Neural cell (in vitro differentiated cells): ENCODE measurements at regions not wholly inside any gene's neighbourhood (a gene's known extent, or its start where the extent isn't known, plus 50 kb on each side); places are given as distances from the start of the nearest gene placed in this dataset.

Experiments
- H2AFZ ChIP-seq: fragments of 200-600, 300-800 bp; sonication (generic), shearing (Covaris generic); 2 replicates; pipeline ENCODE4 v1.6.0; 2014; ENCODE audit warnings: low read depth, mild to moderate bottlenecking, antibody characterized with exemption, low read length, moderate library complexity
- H3F3A ChIP-seq: fragments of 200-600 bp; shearing (Covaris generic); 2 replicates; pipeline ENCODE4 v1.6.1; 2016; ENCODE audit warnings: mild to moderate bottlenecking, moderate library complexity, mixed read lengths, antibody characterized with exemption, low read length; ENCODE audit not compliant: insufficient read depth, poor library complexity, severe bottlenecking
- H3K27ac ChIP-seq: fragments of 200-600, 300-800 bp; sonication (generic), shearing (Covaris generic); 2 replicates; pipeline ENCODE4 v1.5.1; 2014; ENCODE audit warnings: mild to moderate bottlenecking, low read length, moderate library complexity
- H3K27me3 ChIP-seq: fragments of 300-800, 200-600 bp; sonication (generic), shearing (Covaris generic); 2 replicates; pipeline ENCODE4 v1.6.0; 2014; ENCODE audit warnings: mild to moderate bottlenecking, low read depth, low read length, moderate library complexity; ENCODE audit not compliant: insufficient read depth
- H3K36me3 ChIP-seq: fragments of 300-800, 200-600 bp; sonication (generic), shearing (Covaris generic); 2 replicates; pipeline ENCODE4 v1.5.1; 2014; ENCODE audit warnings: mild to moderate bottlenecking, antibody characterized with exemption, low read length, moderate library complexity; ENCODE audit not compliant: insufficient read depth
- H3K4me2 ChIP-seq: fragments of 300-800, 200-600 bp; sonication (generic), shearing (Covaris generic); 2 replicates; pipeline ENCODE4 v1.6.0; 2014; ENCODE audit warnings: mild to moderate bottlenecking, low read length
- H3K4me3 ChIP-seq: fragments of 300-800, 200-600 bp; sonication (generic), shearing (Covaris generic); 2 replicates; pipeline ENCODE4 v1.5.1; 2014; ENCODE audit warnings: mild to moderate bottlenecking, low read length, moderate library complexity
- H3K79me2 ChIP-seq: fragments of 200-600 bp; shearing (Covaris generic); replicated peaks from 2 replicates; pipeline ENCODE4 v1.6.0; 2014; ENCODE audit warnings: mild to moderate bottlenecking, low read length, moderate library complexity; ENCODE audit not compliant: insufficient read depth
- H3K9ac ChIP-seq: fragments of 300-800, 200-600 bp; sonication (generic), shearing (Covaris generic); 2 replicates; pipeline ENCODE4 v1.6.1; 2016; ENCODE audit warnings: mild to moderate bottlenecking, low read length, mixed read lengths
- H3K9me2 ChIP-seq: fragments of 200-600 bp; shearing (Covaris generic); 2 replicates; pipeline ENCODE4 v1.6.1; 2016; ENCODE audit warnings: mild to moderate bottlenecking, low read length, mixed read lengths; ENCODE audit not compliant: insufficient read depth
- H3K9me3 ChIP-seq: fragments of 200-600, 300-800 bp; sonication (generic), shearing (Covaris generic); 2 replicates; pipeline ENCODE4 v1.6.1; 2016; ENCODE audit warnings: mild to moderate bottlenecking, mixed run types, low read length, moderate library complexity, mixed read lengths
- H4K20me1 ChIP-seq: fragments of 200-600 bp; shearing (Covaris generic); 2 replicates; pipeline ENCODE4 v1.6.1; 2016; ENCODE audit warnings: mild to moderate bottlenecking, mixed run types; ENCODE audit not compliant: insufficient read depth
- CTCF ChIP-seq: fragments of 450-650 bp; IDR thresholded peaks from 2 replicates; pipeline ENCODE4 v1.5.1; 2014; ENCODE audit warnings: antibody characterized with exemption, mild to moderate bottlenecking, moderate library complexity; ENCODE audit not compliant: poor library complexity, severe bottlenecking
- EP300 ChIP-seq: fragments of 450-650 bp; conservative IDR thresholded peaks from 2 replicates; pipeline ENCODE4 v1.6.1; 2014; ENCODE audit warnings: antibody characterized with exemption, mild to moderate bottlenecking, moderate library complexity; ENCODE audit not compliant: poor library complexity, severe bottlenecking
- EZH2 ChIP-seq: fragments of 200-600, 300-800 bp; shearing (Covaris generic), sonication (generic); IDR thresholded peaks from 2 replicates; pipeline ENCODE4 v1.6.1; 2014; ENCODE audit warnings: antibody characterized with exemption, low read length, borderline replicate concordance, mild to moderate bottlenecking; ENCODE audit not compliant: insufficient read depth, poor library complexity, severe bottlenecking
- MXI1 ChIP-seq: fragments of 450-650 bp; conservative IDR thresholded peaks from 2 replicates; pipeline ENCODE4 v1.6.1; 2014; ENCODE audit warnings: antibody characterized with exemption, mild to moderate bottlenecking; ENCODE audit not compliant: poor library complexity, severe bottlenecking
- POLR2AphosphoS5 ChIP-seq: IDR thresholded peaks from 2 replicates; pipeline ENCODE4 v1.6.1; 2012
- RAD21 ChIP-seq: fragments of 450-650 bp; conservative IDR thresholded peaks from 2 replicates; pipeline ENCODE4 v1.6.1; 2014; ENCODE audit warnings: antibody characterized with exemption, mild to moderate bottlenecking, moderate library complexity
- SMC3 ChIP-seq: fragments of 450-650 bp; conservative IDR thresholded peaks from 2 replicates; pipeline ENCODE4 v1.6.1; 2014; ENCODE audit warnings: antibody characterized with exemption, mild to moderate bottlenecking, moderate library complexity; ENCODE audit not compliant: poor library complexity
- TAF1 ChIP-seq: IDR thresholded peaks from 2 replicates; pipeline ENCODE4 v1.6.1; 2012; ENCODE audit warnings: low read depth
- TF ChIP-seq, protein P1 (sequence below): IDR thresholded peaks from 2 replicates; pipeline ENCODE4 v1.6.1; 2012; ENCODE audit warnings: borderline replicate concordance

DNA sequence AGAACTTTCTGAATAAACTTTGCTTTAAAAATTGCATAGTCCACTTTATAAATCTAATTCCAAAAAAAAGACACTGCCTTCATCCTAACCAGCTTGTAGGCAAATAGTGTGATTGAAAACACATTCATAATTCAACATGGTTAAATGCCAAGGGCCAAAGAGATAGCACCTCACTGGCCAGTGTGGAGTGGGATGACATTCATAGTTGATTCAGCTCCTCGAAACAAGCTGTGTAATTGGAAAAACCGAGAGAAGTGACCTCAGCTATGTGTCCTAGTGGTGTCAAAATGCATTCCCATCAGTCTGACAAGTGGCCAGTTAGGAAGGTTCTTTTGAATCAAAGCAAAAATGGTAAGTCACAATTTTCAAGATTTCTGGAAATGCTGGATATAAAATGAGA, 1068.5 kb upstream of the CELF4 start:
- Histone ChIP-seq H3K27ac (no peak overlapping the region), H3K4me2 (no peak overlapping the region), H3F3A (no peaks in the 10 kb centered on the region), H3K27me3 (no peaks in the 10 kb centered on the region), H3K36me3 (no peaks in the 10 kb centered on the region), H3K4me3 (no peak overlapping the region), H4K20me1 (no peaks in the 10 kb centered on the region), H2AFZ (no peak overlapping the region), H3K9ac (no peak overlapping the region), H3K9me3 (no peaks in the 10 kb centered on the region), H3K9me2 (no peaks in the 10 kb centered on the region), H3K79me2 (no peaks in the 10 kb centered on the region)
- TF ChIP-seq, protein P1, sequence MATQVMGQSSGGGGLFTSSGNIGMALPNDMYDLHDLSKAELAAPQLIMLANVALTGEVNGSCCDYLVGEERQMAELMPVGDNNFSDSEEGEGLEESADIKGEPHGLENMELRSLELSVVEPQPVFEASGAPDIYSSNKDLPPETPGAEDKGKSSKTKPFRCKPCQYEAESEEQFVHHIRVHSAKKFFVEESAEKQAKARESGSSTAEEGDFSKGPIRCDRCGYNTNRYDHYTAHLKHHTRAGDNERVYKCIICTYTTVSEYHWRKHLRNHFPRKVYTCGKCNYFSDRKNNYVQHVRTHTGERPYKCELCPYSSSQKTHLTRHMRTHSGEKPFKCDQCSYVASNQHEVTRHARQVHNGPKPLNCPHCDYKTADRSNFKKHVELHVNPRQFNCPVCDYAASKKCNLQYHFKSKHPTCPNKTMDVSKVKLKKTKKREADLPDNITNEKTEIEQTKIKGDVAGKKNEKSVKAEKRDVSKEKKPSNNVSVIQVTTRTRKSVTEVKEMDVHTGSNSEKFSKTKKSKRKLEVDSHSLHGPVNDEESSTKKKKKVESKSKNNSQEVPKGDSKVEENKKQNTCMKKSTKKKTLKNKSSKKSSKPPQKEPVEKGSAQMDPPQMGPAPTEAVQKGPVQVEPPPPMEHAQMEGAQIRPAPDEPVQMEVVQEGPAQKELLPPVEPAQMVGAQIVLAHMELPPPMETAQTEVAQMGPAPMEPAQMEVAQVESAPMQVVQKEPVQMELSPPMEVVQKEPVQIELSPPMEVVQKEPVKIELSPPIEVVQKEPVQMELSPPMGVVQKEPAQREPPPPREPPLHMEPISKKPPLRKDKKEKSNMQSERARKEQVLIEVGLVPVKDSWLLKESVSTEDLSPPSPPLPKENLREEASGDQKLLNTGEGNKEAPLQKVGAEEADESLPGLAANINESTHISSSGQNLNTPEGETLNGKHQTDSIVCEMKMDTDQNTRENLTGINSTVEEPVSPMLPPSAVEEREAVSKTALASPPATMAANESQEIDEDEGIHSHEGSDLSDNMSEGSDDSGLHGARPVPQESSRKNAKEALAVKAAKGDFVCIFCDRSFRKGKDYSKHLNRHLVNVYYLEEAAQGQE: no peak
- no peak for TF ChIP-seq MXI1

DNA sequence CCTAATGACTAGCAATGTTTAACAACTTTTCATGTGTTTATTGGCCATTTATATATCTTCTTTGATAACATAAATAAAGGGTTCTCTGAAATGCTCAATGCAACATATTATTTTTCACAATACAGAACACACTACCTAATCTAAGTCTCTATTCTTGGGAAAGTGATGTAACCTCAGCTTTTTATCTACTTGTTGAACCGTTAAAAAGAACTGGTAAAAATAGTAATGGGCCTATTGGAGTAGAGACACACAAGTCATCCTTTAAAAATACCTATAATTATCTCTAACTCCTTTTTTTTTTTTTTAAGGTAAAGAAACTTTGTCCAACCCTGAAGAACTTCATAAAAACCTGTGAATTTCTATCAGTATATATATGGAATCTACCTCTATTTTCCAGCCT, 1067.7 kb upstream of the CELF4 start:
- H3K79me2 ChIP-seq: no peaks in the 10 kb centered on the region
- no peaks in the 10 kb centered on the region for H3K27me3 ChIP-seq
- H3K4me3 ChIP-seq: no peak overlapping the region
- H3K9me3 ChIP-seq: no peaks in the 10 kb centered on the region
- H3K4me2 ChIP-seq: no peak overlapping the region
- H3F3A ChIP-seq: no peaks in the 10 kb centered on the region
- no peaks in the 10 kb centered on the region for H4K20me1 ChIP-seq
- no peak for TF ChIP-seq TAF1
- TF ChIP-seq, protein P1: no peak
- TF ChIP-seq CTCF: no peak
- TF ChIP-seq EP300: no peak
- TF ChIP-seq MXI1: no peak
- TF ChIP-seq EZH2: no peak
- no peak for TF ChIP-seq RAD21
- no peak for TF ChIP-seq POLR2AphosphoS5
- TF ChIP-seq SMC3: no peak
- H3K9me2 ChIP-seq: no peaks in the 10 kb centered on the region
- H3K9ac ChIP-seq: no peak overlapping the region
- no peak overlapping the region for H2AFZ ChIP-seq
- H3K36me3 ChIP-seq: no peaks in the 10 kb centered on the region
- no peak overlapping the region for H3K27ac ChIP-seq
